AG10803 (cell line): ENCODE measurements at regions not wholly inside any gene's neighbourhood (a gene's known extent, or its start where the extent isn't known, plus 50 kb on each side); places are given as distances from the start of the nearest gene placed in this dataset.
"Not testable (repeated sequence)": the region's sequence is repeated elsewhere in the genome, so short reads cannot be mapped to it uniquely, and the experiment has no call there.

Experiments
- DNase-seq: peaks from one replicate; pipeline ENCODE4 v3.0.0; 2010; ENCODE audit warnings: low read depth
- H3K4me3 ChIP-seq: 2 replicates; pipeline ENCODE4 v1.5.1; 2011; ENCODE audit warnings: mild to moderate bottlenecking, low read length, control low read depth

GRCh38 chr3:125779276-125779675, 184.0 kb upstream of the OSBPL11 start:
- not testable (repeated sequence) for H3K4me3 ChIP-seq, DNase-seq

- H3K4me3 ChIP-seq, DNase-seq: not testable (repeated sequence)
Observed at GRCh38 chr3:125779918-125780317, 184.6 kb upstream of the OSBPL11 start.

- not testable (repeated sequence) for H3K4me3 ChIP-seq, DNase-seq
Observed at GRCh38 chr3:125781678-125782077, 186.4 kb upstream of the OSBPL11 start.

- not testable (repeated sequence) for DNase-seq, H3K4me3 ChIP-seq
Observed at GRCh38 chr3:125790312-125790711, 178.7 kb upstream of the ROPN1B start.

GRCh38 chr3:125791021-125791420, 178.0 kb upstream of the ROPN1B start:
- peak; percentile 3 for DNase-seq
- H3K4me3 ChIP-seq: not testable (repeated sequence)

- DNase-seq, H3K4me3 ChIP-seq: not testable (repeated sequence)
Observed at GRCh38 chr3:125810010-125810409, 159.0 kb upstream of the ROPN1B start.

GRCh38 chr3:125822175-125822574, 146.8 kb upstream of the ROPN1B start:
- peak; percentile 73 for DNase-seq
- not testable (repeated sequence) for H3K4me3 ChIP-seq

GRCh38 chr3:125831005-125831750, 137.8 kb upstream of the ROPN1B start:
- not testable (repeated sequence) for H3K4me3 ChIP-seq, DNase-seq

GRCh38 chr3:125835562-125835961, 133.4 kb upstream of the ROPN1B start:
- not testable (repeated sequence) for DNase-seq, H3K4me3 ChIP-seq

- DNase-seq: peak; percentile 43
- not testable (repeated sequence) for H3K4me3 ChIP-seq
Observed at GRCh38 chr3:125836011-125836551, 132.9 kb upstream of the ROPN1B start.

GRCh38 chr3:125836786-125837185, 132.2 kb upstream of the ROPN1B start:
- not testable (repeated sequence) for DNase-seq, H3K4me3 ChIP-seq

- H3K4me3 ChIP-seq, DNase-seq: not testable (repeated sequence)
Observed at GRCh38 chr3:125838857-125839256, 130.1 kb upstream of the ROPN1B start.

GRCh38 chr3:125840465-125840864, 128.5 kb upstream of the ROPN1B start:
- not testable (repeated sequence) for H3K4me3 ChIP-seq, DNase-seq

- not testable (repeated sequence) for H3K4me3 ChIP-seq, DNase-seq
Observed at GRCh38 chr3:125847966-125848365, 121.0 kb upstream of the ROPN1B start.

GRCh38 chr3:125855006-125855405, 114.0 kb upstream of the ROPN1B start:
- DNase-seq, H3K4me3 ChIP-seq: not testable (repeated sequence)

GRCh38 chr3:125860547-125860946, 108.4 kb upstream of the ROPN1B start:
- not testable (repeated sequence) for DNase-seq

GRCh38 chr3:125862841-125863254, 106.1 kb upstream of the ROPN1B start:
- DNase-seq, H3K4me3 ChIP-seq: not testable (repeated sequence)

More at GRCh38 chr3:125860547-125860946, 108.4 kb upstream of the ROPN1B start:
- not testable (repeated sequence) for H3K4me3 ChIP-seq

- not testable (repeated sequence) for DNase-seq, H3K4me3 ChIP-seq
Observed at GRCh38 chr3:125864532-125864931, 104.4 kb upstream of the ROPN1B start.

- not testable (repeated sequence) for H3K4me3 ChIP-seq
- DNase-seq: peak; percentile 84
Observed at GRCh38 chr3:125886006-125886405, 83.0 kb upstream of the ROPN1B start.

GRCh38 chr3:125899181-125899580, 69.8 kb upstream of the ROPN1B start:
- not testable (repeated sequence) for DNase-seq, H3K4me3 ChIP-seq

- H3K4me3 ChIP-seq, DNase-seq: not testable (repeated sequence)
Observed at GRCh38 chr3:125901473-125901872, 67.5 kb upstream of the ROPN1B start.
